Peyer's patch (tissue), 4 donors: ENCODE measurements at regions not wholly inside any gene's neighbourhood (a gene's known extent, or its start where the extent isn't known, plus 50 kb on each side); places are given as distances from the start of the nearest gene placed in this dataset.

Experiments used
- DNase-seq, 3 donors: peaks; one replicate each; pipeline ENCODE4 v3.0.0-alpha.2; 2017 to 2019
- H3K27ac ChIP-seq, 4 donors: fragments of 200-600 bp; sonication (generic); one replicate each; pipeline ENCODE4 v1.5.1; 2016 to 2019
- H3K27me3 ChIP-seq, 2 donors: fragments of 200-600 bp; sonication (generic); one replicate each; pipeline ENCODE4 v1.5.1; 2019
- H3K36me3 ChIP-seq, 3 donors: fragments of 200-600 bp; sonication (generic); one replicate each; pipeline ENCODE4 v1.5.1; 2016 to 2019
- H3K4me1 ChIP-seq, 4 donors: fragments of 200-600 bp; sonication (generic); one replicate each; pipeline ENCODE4 v1.5.1; 2016 to 2019
- H3K4me3 ChIP-seq, 4 donors: fragments of 200-600 bp; sonication (generic); 1 replicate in 3 of 4; 2 replicates in 1 of 4; pipeline ENCODE4 v1.5.1; 2016 to 2019; ENCODE audit warnings: mild to moderate bottlenecking in 1 of 4
- H3K9me3 ChIP-seq, 4 donors: fragments of 200-600 bp; sonication (generic); one replicate each; pipeline ENCODE4 v1.5.1; 2016 to 2019; ENCODE audit warnings: mild to moderate bottlenecking in 1 of 4
- POLR2A ChIP-seq, 2 donors: fragments of 450-650 bp; IDR thresholded peaks; one replicate each; pipeline ENCODE4 v1.5.1; 2017; ENCODE audit warnings: antibody characterized with exemption in 2 of 2, mild to moderate bottlenecking in 2 of 2, moderate library complexity in 2 of 2
- TF ChIP-seq, protein P1 (sequence below), 6 experiments: fragments of 450-650 bp in 4 of 6; fragments of 200-600 bp in 2 of 6; sonication (generic) in 1 of 6; IDR thresholded peaks; one replicate each; pipeline ENCODE4 v1.5.1; 2017 to 2019; ENCODE audit warnings: antibody characterized with exemption in 6 of 6, mild to moderate bottlenecking in 3 of 6, moderate library complexity in 1 of 6

DNA sequence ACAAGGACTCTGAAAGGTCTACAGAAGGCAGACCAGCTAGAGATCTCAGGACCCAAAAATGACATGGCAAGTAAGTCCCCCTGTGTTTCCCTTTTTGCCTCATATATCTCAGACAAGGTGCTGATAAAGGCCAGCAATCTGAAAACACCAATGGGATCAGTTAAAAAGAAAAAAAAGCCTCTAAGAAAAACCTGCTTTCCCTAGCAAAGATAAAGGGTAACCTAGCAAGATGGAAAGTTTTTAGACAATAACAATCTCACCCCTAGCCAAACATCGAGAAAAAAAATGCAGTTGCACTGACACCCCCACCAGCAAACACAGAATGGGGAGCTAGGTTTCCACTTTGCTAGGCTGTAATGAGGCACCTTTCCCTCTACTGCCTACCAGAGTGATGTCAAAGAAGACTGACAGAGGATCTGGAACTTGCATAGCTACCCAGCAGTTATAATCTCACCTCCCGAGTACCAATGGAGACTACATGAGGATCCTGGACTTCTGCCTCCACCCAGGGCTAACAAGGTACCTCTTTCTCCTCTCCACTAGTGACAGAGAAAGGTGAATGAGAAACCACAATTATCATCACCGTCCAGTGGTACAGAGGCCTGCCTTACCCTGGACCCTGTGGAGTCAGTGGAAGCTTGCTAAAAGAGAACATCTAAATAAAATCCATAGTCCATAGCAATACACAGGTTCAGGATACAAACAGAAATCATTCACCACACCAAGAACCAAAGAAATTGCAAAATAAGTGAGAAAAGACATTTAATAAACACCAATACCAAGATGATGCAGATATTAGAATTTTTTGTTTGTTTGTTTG lies 240.8 kb downstream of the ARHGAP12 start:
- TF ChIP-seq POLR2A (IDR thresholded peaks at IDR 0.05), result no peak
- TF ChIP-seq, protein P1, sequence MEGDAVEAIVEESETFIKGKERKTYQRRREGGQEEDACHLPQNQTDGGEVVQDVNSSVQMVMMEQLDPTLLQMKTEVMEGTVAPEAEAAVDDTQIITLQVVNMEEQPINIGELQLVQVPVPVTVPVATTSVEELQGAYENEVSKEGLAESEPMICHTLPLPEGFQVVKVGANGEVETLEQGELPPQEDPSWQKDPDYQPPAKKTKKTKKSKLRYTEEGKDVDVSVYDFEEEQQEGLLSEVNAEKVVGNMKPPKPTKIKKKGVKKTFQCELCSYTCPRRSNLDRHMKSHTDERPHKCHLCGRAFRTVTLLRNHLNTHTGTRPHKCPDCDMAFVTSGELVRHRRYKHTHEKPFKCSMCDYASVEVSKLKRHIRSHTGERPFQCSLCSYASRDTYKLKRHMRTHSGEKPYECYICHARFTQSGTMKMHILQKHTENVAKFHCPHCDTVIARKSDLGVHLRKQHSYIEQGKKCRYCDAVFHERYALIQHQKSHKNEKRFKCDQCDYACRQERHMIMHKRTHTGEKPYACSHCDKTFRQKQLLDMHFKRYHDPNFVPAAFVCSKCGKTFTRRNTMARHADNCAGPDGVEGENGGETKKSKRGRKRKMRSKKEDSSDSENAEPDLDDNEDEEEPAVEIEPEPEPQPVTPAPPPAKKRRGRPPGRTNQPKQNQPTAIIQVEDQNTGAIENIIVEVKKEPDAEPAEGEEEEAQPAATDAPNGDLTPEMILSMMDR (IDR thresholded peaks at IDR 0.05), result no peak
- DNase-seq, result no peak
- Histone ChIP-seq H3K9me3 (peaks cover 0 to 13% (median 0%) of the 10 kb centered on the region in 4 donors), H3K36me3 (no peaks in the 10 kb centered on the region), H3K4me1 (no peaks in the 10 kb centered on the region), H3K27ac (no peak overlapping the region), H3K27me3 (no peaks in the 10 kb centered on the region), H3K4me3 (no peak overlapping the region)

DNA sequence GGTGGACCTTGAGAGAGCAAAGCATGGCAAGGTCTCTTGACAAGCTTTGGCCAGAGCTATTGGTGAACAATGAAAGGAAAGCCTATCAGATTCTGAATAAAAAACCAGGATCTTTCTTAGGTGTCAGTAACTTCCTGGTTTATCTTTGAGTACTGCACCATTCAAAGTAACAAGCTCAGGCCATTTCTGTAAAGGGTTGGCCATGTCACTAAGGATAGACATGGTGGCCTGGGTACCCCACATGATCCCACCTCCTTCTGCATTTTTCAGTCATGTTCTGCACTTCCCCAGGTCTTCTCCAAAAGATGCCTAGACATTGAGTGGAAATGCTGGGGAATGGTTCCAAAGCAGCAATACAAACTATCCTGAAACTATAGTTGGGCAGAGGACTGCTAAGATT lies 242.0 kb downstream of the ARHGAP12 start:
- no peak for DNase-seq
- TF ChIP-seq, protein P1 (IDR thresholded peaks at IDR 0.05), result no peak
- TF ChIP-seq POLR2A (IDR thresholded peaks at IDR 0.05), result no peak

DNA sequence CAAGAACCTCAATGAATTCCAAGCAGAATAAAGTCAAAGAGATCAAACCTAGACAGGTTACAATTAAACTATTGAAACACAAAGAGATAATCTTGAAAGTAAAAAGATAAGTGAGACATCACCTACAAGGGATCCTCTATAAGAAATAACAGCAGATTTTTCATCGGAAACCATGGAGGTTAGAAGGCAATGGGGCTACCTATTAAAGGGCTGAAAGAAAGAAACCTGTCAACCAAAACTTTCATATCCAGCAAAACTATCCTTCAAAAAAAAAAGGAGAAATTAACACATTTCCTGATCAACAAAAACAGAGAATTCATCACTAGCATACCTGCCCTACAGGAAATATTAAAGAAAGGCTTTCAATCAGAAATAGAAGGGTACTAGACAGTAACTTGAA lies 244.9 kb downstream of the ARHGAP12 start:
- H3K9me3 ChIP-seq, result peaks cover 0 to 17% (median 0%) of the 10 kb centered on the region in 4 donors
- H3K27me3 ChIP-seq, result no peaks in the 10 kb centered on the region
- H3K4me3 ChIP-seq, result no peak overlapping the region
- H3K27ac ChIP-seq, result no peak overlapping the region
- TF ChIP-seq, protein P1 (IDR thresholded peaks at IDR 0.05), result no peak
- no peak for TF ChIP-seq POLR2A (IDR thresholded peaks at IDR 0.05)
- no peaks in the 10 kb centered on the region for H3K36me3 ChIP-seq
- DNase-seq, result no peak
- no peaks in the 10 kb centered on the region for H3K4me1 ChIP-seq

More for the DNA sequence above, 242.0 kb downstream of the ARHGAP12 start:
- H3K27me3 ChIP-seq, result no peaks in the 10 kb centered on the region
- H3K27ac ChIP-seq, result no peak overlapping the region
- no peaks in the 10 kb centered on the region for H3K4me1 ChIP-seq
- peaks cover 0 to 20% (median 0%) of the 10 kb centered on the region in 4 donors for H3K9me3 ChIP-seq
- no peak overlapping the region for H3K4me3 ChIP-seq
- H3K36me3 ChIP-seq, result no peaks in the 10 kb centered on the region

DNA sequence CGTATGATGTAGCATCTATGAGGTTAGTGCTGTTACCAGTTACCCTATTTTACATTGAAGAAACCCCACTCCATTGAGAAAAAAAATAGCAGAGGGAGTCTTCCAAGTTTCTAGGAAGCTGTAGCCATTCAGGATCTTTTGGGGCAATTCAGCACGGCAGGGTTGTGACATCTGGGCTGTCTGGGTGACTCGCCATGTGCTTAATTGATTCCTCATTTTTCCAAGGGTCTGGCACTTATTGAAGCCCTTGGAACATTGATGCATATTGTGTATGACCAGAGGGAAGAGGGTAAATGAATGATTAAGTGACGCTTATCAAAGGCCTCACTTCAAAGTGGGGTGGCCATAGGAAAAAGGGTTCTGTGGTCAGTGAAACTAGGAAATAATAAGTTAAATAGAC lies 248.7 kb downstream of the ARHGAP12 start:
- Histone ChIP-seq H3K4me1 (no peaks in the 10 kb centered on the region), H3K4me3 (no peak overlapping the region), H3K9me3 (peaks cover 0 to 17% (median 0%) of the 10 kb centered on the region in 4 donors), H3K27ac (no peak overlapping the region), H3K36me3 (no peaks in the 10 kb centered on the region), H3K27me3 (no peaks in the 10 kb centered on the region)
- DNase-seq, result no peak
- no peak for TF ChIP-seq POLR2A (IDR thresholded peaks at IDR 0.05)

DNA sequence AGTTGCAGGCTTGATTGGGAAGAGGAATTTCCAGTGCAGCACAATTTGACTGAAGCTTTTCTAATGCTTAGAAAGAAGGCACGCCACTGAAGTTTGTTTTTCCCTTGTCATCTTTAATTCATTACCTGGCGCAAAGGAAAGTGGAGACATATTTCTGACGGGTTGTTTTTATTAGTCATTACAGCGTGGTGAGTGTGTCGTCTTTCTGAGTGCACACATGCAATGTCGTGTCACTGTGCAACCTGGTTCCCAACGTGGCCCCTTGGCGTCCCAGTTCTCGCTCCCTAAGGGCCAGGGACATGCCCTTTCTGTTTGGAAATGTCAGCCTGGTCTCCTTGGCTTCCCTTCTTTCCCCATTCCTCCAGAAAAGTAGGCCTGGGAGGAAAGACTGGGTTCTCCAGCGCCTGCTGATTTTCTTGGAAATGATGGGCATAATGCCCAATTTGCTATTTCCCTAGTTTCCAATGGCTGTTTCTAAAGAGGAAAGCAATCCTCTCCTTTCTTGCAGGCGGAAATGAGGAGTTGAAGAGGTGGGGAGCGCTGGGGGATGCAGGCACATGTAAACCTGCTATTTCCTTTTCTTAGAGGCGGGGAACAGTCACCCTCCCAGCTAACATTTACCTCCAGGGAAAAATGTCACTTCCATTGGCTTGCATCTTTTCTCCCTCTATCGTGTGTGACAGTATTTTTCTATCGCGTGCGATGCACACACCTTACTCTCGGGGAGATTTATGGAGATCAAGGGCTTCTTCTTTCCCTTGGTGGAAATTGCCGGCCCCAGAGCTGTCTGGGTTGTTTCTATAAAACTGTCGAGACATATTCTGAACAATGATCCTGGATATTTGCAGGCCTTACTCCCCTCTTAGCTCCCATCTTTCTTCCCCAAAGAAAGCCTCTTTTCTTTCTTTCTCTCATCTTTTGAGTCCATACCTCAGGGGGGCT lies 249.8 kb downstream of the ARHGAP12 start:
- no peak overlapping the region for H3K27ac ChIP-seq

More for the DNA sequence above, 249.8 kb downstream of the ARHGAP12 start:
- Histone ChIP-seq H3K4me1 (no peaks in the 10 kb centered on the region), H3K36me3 (no peaks in the 10 kb centered on the region), H3K4me3 (no peak overlapping the region), H3K9me3 (peaks cover 0 to 9% (median 0%) of the 10 kb centered on the region in 4 donors), H3K27me3 (no peaks in the 10 kb centered on the region)
- DNase-seq, result no peak
- TF ChIP-seq, protein P1 (IDR thresholded peaks at IDR 0.05), result no peak
- no peak for TF ChIP-seq POLR2A (IDR thresholded peaks at IDR 0.05)
